GM12891 (cell line): ENCODE measurements at regions not wholly inside any gene's neighbourhood (a gene's known extent, or its start where the extent isn't known, plus 50 kb on each side); places are given as distances from the start of the nearest gene placed in this dataset.

ENCODE experiments used
- PAX5 ChIP-seq: IDR thresholded peaks from 2 replicates; pipeline ENCODE4 v1.6.1; 2011; ENCODE audit warnings: low read length, moderate library complexity, mild to moderate bottlenecking; ENCODE audit not compliant: insufficient read depth, severe bottlenecking
- POLR2A ChIP-seq: IDR thresholded peaks from 2 replicates; pipeline ENCODE4 v1.6.1; 2011; ENCODE audit warnings: low read depth, low read length, control low read depth
- POLR2AphosphoS5 ChIP-seq: IDR thresholded peaks from 2 replicates; pipeline ENCODE4 v1.6.1; 2011; ENCODE audit warnings: low read depth, low read length, control low read depth
- POU2F2 ChIP-seq: IDR thresholded peaks from 2 replicates; pipeline ENCODE4 v1.6.1; 2011; ENCODE audit warnings: low read depth, mild to moderate bottlenecking, control low read depth, low read length, moderate library complexity
- SPI1 ChIP-seq: IDR thresholded peaks from 2 replicates; pipeline ENCODE4 v1.6.1; 2011; ENCODE audit warnings: low read depth, low read length, control low read depth
- TAF1 ChIP-seq: IDR thresholded peaks from 2 replicates; pipeline ENCODE4 v1.6.1; 2011; ENCODE audit warnings: low read depth, low read length, control low read depth

DNA sequence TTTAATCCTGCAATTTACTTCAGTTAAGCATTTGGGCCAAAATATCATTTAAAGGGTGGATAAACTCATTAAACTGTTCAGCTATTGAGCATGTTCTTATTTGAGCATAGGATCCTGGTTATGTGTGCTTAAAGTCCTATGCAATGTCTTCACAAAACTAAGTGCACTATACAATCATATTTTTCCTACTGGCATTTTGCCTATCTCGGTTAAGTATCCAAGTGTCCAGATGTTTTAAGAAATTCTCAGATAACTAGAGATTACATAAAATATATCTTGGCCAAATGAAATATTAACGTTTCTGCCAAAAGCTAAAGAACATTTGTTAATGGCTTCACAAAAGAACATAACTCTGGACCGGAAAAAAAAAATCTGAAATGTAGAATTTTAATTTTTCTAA lies 250.8 kb upstream of the LRFN5 start:
- TF ChIP-seq POLR2A (no peak), POLR2AphosphoS5 (no peak), TAF1 (no peak), SPI1 (no peak), POU2F2 (no peak), PAX5 (no peak)
